Breast epithelium (tissue), 3 donors: ENCODE measurements at regions not wholly inside any gene's neighbourhood (a gene's known extent, or its start where the extent isn't known, plus 50 kb on each side); places are given as distances from the start of the nearest gene placed in this dataset.

Experiments used
- POLR2A ChIP-seq: fragments of 450-650 bp; IDR thresholded peaks from one replicate; pipeline ENCODE4 v1.6.1; 2016; ENCODE audit warnings: antibody characterized with exemption, mild to moderate bottlenecking, moderate library complexity
- POLR2AphosphoS5 ChIP-seq, 3 donors: sonication (generic); formaldehyde crosslinking; IDR thresholded peaks; one replicate each; pipeline ENCODE4 v1.6.1; 2017; ENCODE audit warnings: antibody characterized with exemption in 3 of 3
- TF ChIP-seq, protein P1 (sequence below), 3 donors: fragments of 450-650 bp; IDR thresholded peaks; one replicate each; pipeline ENCODE4 v1.5.1; 2016 to 2017; ENCODE audit warnings: antibody characterized with exemption in 3 of 3, mild to moderate bottlenecking in 3 of 3, moderate library complexity in 3 of 3

DNA sequence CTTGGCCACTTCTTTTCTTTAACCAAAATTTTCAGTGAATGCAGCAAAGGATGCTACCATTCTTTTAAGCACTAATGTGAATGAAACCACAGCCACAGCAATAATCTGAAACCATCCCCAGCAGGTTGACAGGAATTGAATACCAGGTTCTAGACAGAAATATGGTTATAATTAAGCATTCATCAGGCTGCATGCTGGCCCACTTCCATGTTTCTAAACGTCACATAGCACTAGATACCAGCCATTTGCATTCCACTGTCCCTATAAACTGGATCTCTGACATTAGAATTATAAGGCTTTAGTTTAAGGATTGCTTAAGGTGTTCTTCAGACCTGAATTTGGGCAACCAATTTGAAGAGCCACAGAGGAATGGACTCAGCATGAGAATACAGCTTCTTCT, 340.8 kb upstream of the KLF6 start:
- no peak for TF ChIP-seq POLR2A
- TF ChIP-seq, protein P1, sequence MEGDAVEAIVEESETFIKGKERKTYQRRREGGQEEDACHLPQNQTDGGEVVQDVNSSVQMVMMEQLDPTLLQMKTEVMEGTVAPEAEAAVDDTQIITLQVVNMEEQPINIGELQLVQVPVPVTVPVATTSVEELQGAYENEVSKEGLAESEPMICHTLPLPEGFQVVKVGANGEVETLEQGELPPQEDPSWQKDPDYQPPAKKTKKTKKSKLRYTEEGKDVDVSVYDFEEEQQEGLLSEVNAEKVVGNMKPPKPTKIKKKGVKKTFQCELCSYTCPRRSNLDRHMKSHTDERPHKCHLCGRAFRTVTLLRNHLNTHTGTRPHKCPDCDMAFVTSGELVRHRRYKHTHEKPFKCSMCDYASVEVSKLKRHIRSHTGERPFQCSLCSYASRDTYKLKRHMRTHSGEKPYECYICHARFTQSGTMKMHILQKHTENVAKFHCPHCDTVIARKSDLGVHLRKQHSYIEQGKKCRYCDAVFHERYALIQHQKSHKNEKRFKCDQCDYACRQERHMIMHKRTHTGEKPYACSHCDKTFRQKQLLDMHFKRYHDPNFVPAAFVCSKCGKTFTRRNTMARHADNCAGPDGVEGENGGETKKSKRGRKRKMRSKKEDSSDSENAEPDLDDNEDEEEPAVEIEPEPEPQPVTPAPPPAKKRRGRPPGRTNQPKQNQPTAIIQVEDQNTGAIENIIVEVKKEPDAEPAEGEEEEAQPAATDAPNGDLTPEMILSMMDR (IDR thresholded peaks at IDR 0.05), result no peak
- TF ChIP-seq POLR2AphosphoS5 (IDR thresholded peaks at IDR 0.05), result no peak
